HG03280 (cell line): ENCODE measurements at regions not wholly inside any gene's neighbourhood (a gene's known extent, or its start where the extent isn't known, plus 50 kb on each side); places are given as distances from the start of the nearest gene placed in this dataset.

ENCODE experiments used
- ATAC-seq: cut with Tn5 transposase; IDR thresholded peaks from one replicate; pipeline ENCODE4 v1.9.1; 2021; ENCODE audit warnings: mild to moderate bottlenecking, moderate library complexity; ENCODE audit not compliant: unreplicated experiment

DNA sequence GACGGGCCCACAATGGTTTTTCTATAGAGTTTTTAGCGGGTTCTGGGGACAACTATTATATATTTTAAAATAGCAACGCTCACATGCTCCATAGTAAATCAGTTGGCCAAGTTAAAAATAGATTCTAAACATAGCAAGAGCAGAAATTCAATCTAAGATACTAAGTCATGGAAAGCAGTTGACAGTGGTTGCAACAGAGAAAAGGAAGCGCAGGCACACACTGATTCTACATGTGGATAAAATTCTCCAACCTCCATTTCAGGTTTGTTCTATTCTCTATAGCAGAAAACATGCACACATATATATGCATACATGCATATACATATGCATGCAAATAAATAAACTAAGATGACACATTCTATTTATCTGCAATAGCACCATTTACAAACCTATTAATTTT, 89.6 kb upstream of the HNRNPU start:
- ATAC-seq: no peak

DNA sequence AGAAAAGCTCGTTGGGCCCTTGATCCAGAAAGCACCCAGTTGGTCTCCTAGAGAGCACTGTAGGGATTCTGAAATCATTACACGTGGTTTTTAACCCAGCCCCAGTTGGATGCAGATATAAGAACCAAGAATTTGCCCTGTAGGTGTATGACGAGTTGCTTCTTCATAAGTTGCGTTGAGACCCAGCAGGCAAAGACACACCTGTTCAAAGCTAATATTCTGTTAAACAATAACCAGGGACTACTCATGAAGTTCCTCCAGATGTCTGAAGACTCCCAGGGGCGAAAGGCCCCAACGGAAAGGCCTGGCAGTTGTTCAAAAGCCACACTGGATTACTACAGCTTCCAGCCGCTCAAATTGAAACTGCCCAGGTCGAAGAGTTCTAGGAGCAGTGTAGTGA, 88.6 kb upstream of the HNRNPU start:
- ATAC-seq: no peak

DNA sequence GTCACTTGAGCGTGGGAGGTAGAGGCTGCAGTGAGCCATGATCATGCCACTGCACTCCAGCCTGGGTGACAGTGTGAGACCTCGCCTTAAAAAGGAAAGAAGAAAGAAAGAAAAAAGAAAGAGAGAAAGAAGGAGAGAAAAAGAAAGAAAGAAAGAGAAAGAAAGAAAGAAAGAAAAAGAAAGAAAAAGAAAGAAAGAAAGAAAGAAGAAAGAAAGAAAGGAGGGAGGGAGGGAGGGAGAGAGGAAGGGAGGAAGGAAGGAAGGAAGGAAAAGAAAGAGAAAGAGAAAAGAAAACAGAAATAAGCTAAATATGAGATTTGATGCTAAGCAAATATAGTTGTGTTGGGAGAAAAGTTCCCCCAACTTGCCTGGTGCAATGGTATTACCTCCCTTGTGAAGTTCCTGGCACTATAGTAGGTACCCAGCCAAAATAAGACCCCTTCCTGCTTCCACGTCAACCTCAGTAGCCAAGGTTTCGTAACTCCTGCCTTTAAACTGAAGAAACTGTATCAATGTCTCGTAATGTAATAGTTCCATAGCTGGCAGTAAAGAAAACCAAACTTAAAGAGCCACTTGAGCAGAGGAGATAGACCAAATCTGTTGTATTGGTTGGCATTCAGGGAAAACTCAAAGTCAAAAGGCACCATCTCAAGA, 88.1 kb upstream of the HNRNPU start:
- ATAC-seq: no peak

DNA sequence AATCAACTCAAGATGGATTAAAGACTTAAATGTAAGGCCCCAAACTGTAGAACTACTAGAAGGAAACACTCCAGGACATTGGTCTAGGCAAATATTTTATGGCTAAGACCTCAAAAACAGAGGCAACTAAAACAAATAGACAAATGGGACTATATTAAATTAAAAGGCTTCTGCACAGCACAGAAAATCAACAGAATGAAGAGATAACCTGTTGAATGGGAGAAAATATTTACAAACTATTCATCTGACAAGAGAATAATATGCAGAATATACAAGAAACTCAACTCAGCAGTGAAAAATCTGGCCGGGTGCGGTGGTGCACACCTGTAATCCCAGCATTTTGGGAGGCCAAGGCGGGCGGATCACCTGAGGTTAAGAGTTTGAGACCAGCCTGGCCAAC, 84.1 kb upstream of the HNRNPU start:
- ATAC-seq: no peak

DNA sequence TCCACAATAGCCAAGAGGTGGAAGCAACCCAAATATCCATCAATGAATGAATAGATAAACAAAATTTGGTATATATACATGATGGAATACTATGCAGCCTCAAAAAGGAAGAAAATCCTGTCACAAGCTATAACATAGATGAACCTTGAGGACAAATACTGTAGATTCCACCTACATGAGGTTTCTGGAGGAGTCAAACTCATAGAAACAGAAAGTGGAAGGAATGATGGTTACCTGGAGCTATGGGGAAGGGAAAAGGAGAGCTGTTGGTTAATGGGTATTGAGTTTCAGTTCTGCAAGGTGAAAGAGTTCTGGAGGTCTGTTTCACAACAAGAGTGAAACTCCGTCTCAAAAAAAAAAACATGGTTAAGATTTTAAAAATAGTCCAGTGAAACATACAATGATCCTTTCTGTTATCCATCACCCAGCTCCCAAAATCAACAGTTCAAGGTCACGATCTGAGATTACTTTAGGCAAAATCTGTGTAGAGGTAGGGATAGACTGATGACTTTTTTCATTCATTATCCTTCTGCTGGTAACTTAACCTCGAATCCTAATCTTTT, 80.8 kb upstream of the HNRNPU start:
- peak; percentile 78 for ATAC-seq

DNA sequence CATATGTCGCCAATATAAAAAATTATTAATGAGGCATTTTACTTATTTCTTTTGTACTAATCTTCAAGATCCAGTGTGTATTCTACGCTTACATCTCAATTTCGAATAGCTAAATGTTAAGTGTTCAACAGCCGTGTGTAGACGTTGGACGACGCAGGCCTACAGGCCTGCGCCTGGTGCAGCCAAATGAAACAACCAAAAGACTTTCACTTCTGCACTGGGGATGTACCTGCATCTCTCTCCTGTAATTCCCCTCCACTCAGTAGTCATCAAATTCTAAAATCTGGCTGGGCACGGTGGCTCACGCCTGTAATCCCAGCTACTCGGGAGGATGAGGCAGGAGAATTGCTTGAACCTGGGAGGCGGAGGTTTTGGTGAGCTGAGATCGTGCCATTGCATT, 76.8 kb upstream of the HNRNPU start:
- ATAC-seq: peak; percentile 74

DNA sequence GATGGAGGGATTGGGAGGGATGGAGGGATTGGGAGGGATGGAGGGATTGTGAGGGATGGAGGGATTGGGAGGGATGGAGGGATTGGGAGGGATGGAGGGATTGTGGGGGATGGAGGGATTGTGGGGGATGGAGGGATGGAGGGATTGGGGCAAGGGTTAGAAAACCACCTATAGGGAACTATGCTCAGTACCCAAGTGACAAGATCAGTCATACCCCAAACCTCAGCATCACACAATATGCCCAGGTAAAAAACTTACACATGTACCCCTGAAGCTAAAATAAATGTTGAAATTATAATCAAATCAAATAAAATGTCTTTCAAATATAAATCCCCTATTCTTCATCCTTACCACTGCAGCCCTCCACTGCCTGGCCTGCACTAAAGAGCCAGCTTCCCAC, 72.8 kb upstream of the HNRNPU start:
- ATAC-seq: no peak

DNA sequence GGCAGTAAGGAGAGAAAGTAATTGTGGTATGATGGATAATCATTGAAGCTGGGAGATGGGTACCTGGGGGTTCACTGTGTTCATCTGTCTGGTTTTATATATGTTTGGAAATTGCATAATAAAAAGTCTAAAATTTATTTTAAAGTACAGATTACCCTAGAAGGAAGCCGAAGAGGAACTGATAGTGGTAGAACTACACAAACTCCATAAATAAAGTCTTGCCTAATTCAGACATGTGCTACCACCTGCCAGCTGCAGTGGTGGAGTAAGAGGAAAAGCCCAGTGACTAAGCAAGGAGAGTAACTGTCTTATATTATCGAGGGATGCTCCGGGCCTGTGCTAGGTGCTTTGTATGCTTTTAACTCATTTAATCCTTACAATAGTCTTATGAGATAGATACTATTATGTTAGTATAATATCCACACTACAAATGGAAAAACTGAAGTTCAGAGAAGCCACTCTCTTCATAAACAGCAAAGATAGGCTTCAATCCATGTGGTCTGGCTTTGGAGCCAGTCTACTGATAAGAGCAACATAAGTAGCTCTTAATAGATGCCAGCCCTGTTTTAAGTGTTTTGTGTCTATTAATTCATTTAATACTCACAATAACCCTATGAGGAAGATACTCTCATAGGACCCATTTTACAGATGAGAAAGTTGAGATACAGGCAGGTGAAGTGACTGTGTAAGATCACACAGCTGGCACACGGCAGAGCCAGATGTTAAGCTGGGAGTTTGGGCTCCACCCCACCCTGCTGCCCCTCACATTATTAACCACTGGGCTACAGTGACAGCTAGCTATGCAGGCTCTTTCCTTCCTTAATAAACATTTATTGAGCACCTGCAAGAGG, 56.8 kb upstream of the HNRNPU start:
- peak; percentile 60 for ATAC-seq

DNA sequence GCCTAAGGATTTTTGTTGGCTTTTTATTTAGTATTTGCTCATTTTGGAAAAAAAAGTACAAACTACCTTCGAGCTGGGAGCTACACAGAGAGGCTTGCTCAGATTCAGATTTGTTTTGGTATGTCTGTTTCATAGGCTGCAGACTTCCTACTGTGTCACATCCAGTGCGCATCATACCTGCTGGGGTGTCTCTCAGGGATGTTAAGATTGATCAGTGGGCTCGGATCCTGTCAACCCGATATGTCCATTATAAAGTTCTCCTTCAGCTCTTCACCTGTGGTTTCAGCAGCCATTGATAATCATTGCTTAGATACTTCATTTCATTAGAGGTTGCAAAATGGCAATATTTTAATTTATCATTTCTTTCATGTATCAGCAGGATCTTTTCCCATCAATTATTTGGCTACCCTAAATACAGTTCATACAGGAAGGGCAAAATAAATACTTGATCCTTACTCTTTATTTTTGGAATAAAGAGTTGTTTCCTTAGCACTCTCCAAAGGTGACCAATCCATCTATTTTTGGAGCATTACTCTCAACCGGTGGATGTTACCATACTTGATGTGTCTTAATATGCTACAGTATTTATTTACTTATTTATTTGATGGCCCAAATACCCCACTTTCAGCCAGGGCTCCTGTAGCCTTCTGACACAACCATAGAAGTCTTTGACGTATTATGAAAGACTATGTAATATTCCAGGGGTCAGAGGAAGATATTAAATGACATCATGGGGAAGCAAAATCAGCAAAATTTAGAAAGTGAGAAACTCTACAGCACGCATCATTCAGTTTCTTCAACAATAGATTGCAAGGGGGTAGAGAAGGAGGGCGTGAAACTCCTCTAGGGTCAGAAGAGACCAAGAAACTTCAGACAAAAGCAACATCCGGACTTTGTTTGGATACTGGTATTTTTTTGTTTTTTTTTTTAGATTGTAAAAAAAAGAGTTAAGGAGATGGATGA, 55.3 kb upstream of the HNRNPU start:
- no peak for ATAC-seq

DNA sequence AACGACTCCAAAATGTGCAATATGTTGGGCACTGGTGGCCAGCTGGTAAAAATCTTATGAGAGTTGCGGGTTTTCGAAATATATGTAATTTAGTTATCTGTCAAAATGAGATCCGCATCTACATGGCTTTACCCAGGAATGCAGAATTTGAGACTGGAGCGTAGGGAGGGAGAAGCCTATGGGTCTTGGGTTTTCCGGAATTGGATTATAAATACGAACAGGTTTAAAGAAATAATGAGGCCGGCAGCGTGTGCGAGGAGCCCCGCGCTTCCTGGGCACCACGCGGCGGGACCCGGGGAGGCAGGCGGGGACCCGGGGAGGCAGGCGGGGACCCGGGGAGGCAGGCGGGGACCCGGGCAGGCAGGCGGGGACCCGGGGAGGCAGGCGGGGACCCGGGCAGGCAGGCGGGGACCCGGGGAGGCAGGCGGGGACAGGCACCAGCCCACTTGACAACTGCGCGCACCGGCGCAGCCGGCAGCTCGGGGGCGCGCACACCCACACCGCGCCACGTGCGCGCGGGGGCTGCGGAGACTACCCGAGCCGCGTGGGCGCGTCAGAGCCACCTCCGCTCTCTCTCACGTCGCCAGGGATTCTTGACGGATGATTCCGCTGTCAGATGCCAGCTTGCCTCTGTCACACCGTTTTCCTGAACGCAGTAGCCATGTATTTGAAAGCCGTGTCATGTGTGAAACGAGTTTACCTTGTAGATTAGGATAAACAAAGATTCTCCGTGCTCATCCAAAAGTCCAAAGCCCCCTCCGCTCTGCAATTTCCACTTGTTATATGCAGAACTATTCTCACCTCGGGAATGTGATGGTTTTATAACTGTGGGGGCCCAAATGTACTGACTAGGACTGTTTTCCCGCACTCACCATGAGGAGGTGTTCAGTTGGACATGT, 54.3 kb upstream of the HNRNPU start:
- ATAC-seq: peak; percentile 47

DNA sequence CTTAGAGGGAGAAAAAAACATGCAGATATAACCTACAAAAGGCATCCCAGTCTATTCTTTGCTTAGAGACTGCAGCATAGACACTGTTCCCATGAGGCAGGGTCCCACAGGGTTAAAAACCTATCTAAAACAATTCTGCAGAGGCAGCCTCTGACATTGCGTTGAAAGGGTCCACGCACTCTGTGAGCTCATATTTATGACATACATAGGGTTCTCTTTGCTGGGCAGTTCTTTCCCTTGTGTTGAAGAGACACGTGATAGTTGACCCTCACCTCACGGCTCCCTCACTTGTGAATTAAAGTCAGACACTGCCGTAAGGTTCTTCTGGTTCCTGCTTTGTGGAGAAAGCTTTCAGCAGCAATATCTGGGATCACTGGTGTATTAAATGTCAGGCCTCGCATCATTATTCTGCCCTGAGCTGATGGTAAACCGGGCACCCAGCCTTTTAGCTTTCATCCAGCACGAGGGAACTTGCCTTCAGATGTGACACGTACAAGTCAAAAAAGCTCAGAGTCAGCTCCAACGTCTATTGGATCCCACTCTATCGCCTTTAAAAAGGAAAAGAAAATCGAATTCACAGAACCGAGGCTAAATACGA, 52.8 kb upstream of the HNRNPU start:
- no peak for ATAC-seq

DNA sequence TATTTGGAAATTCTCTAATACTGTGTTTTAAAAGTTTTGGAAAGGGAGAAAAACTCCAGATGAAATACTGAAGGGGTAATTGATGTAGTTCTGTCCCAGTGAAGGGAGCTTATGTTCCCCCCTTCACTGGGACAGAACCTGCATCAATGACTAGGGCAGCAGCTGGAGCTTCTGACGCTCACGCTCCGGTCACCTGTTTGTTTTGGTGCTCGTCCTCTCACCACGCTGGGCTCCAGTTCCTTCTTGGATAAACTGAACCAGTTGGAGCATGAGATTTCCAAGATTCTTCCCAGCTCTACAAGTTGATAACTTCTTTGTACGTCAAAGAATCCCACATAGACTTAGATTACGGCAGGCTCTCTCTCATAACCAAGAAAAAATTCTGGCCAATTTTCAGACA, 51.4 kb upstream of the HNRNPU start:
- ATAC-seq: no peak

DNA sequence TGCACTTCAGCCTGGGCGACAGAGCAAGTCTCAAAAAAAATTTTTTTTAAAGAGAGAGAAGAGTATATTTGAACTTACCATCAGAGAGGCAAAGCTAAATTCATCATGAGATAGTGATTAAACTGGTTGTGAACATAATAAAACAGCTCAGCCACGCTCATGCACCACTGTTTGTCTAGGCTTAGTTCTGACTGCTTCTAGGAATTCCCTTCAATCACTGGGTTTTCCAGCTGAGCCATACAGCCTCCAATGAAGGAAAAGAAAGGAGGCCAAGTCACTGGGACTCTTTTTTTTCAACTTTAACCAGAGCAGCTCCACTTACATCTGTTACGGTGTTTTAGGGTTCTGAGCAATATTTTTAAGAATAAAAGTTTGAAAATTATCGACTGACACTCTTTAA, 50.4 kb upstream of the HNRNPU start:
- ATAC-seq: no peak
